ENCODE measurements at regions not wholly inside any gene's neighbourhood (a gene's known extent, or its start where the extent isn't known, plus 50 kb on each side); places are given as distances from the start of the nearest gene placed in this dataset.
"Not testable (repeated sequence)": the region's sequence is repeated elsewhere in the genome, so short reads cannot be mapped to it uniquely, and the experiment has no call there.

- H3K27me3 ChIP-seq (replicated peaks; ENCODE audit: control insufficient read depth, insufficient read depth, low read length, poor library complexity, severe bottlenecking) = no peaks in the 10 kb centered on the region
- H3K36me3 ChIP-seq (ENCODE audit: control insufficient read depth, insufficient read depth, low read length) = no peaks in the 10 kb centered on the region
- H3K9me3 ChIP-seq (ENCODE audit: control insufficient read depth, low read length) = no peaks in the 10 kb centered on the region
- H3K27ac ChIP-seq (ENCODE audit: insufficient read depth, low read length, poor library complexity, severe bottlenecking) = no peak overlapping the region
- no peak overlapping the region for H3K4me3 ChIP-seq (ENCODE audit: insufficient read depth, low read depth, low read length, poor library complexity, severe bottlenecking)
- DNase-seq = no peak
- H3K4me1 ChIP-seq (ENCODE audit: control insufficient read depth, insufficient read depth, low read length, poor library complexity, severe bottlenecking) = no peaks in the 10 kb centered on the region
These were observed 749.4 kb downstream of the SOCS6 start for GRCh38 chr18:71038196-71038595.

- no peaks in the 10 kb centered on the region for H3K9me3 ChIP-seq (ENCODE audit: control insufficient read depth, low read length)
- no peak overlapping the region for H3K4me3 ChIP-seq (ENCODE audit: insufficient read depth, low read depth, low read length, poor library complexity, severe bottlenecking)
- no peaks in the 10 kb centered on the region for H3K27me3 ChIP-seq (replicated peaks; ENCODE audit: control insufficient read depth, insufficient read depth, low read length, poor library complexity, severe bottlenecking)
- no peak for DNase-seq
- no peaks in the 10 kb centered on the region for H3K4me1 ChIP-seq (ENCODE audit: control insufficient read depth, insufficient read depth, low read length, poor library complexity, severe bottlenecking)
- H3K36me3 ChIP-seq (ENCODE audit: control insufficient read depth, insufficient read depth, low read length) = no peaks in the 10 kb centered on the region
- no peak overlapping the region for H3K27ac ChIP-seq (ENCODE audit: insufficient read depth, low read length, poor library complexity, severe bottlenecking)
These were observed 747.9 kb downstream of the SOCS6 start for GRCh38 chr18:71036783-71037182.

- H3K36me3 ChIP-seq (ENCODE audit: control insufficient read depth, insufficient read depth, low read length); H3K27ac ChIP-seq (ENCODE audit: insufficient read depth, low read length, poor library complexity, severe bottlenecking); H3K27me3 ChIP-seq (replicated peaks; ENCODE audit: control insufficient read depth, insufficient read depth, low read length, poor library complexity, severe bottlenecking); H3K9me3 ChIP-seq (ENCODE audit: control insufficient read depth, low read length); DNase-seq; H3K4me3 ChIP-seq (ENCODE audit: insufficient read depth, low read depth, low read length, poor library complexity, severe bottlenecking); H3K4me1 ChIP-seq (ENCODE audit: control insufficient read depth, insufficient read depth, low read length, poor library complexity, severe bottlenecking): not testable (repeated sequence)
These were observed 742.7 kb downstream of the SOCS6 start for GRCh38 chr18:71031296-71032191.

GRCh38 chr18:71030085-71030484 lies 741.2 kb downstream of the SOCS6 start:
- H3K4me1 ChIP-seq (ENCODE audit: control insufficient read depth, insufficient read depth, low read length, poor library complexity, severe bottlenecking); H3K27ac ChIP-seq (ENCODE audit: insufficient read depth, low read length, poor library complexity, severe bottlenecking); H3K36me3 ChIP-seq (ENCODE audit: control insufficient read depth, insufficient read depth, low read length); H3K27me3 ChIP-seq (replicated peaks; ENCODE audit: control insufficient read depth, insufficient read depth, low read length, poor library complexity, severe bottlenecking); H3K9me3 ChIP-seq (ENCODE audit: control insufficient read depth, low read length); DNase-seq; H3K4me3 ChIP-seq (ENCODE audit: insufficient read depth, low read depth, low read length, poor library complexity, severe bottlenecking): not testable (repeated sequence)

- Histone ChIP-seq H3K27me3 (replicated peaks; ENCODE audit: control insufficient read depth, insufficient read depth, low read length, poor library complexity, severe bottlenecking) (no peaks in the 10 kb centered on the region), H3K27ac (ENCODE audit: insufficient read depth, low read length, poor library complexity, severe bottlenecking) (no peak overlapping the region), H3K36me3 (ENCODE audit: control insufficient read depth, insufficient read depth, low read length) (no peaks in the 10 kb centered on the region), H3K4me3 (ENCODE audit: insufficient read depth, low read depth, low read length, poor library complexity, severe bottlenecking) (no peak overlapping the region), H3K9me3 (ENCODE audit: control insufficient read depth, low read length) (no peaks in the 10 kb centered on the region), H3K4me1 (ENCODE audit: control insufficient read depth, insufficient read depth, low read length, poor library complexity, severe bottlenecking) (no peaks in the 10 kb centered on the region)
- DNase-seq = no peak
These were observed 739.5 kb downstream of the SOCS6 start for GRCh38 chr18:71028285-71028762.

GRCh38 chr18:71027531-71027930 lies 738.7 kb downstream of the SOCS6 start:
- Histone ChIP-seq H3K27ac (ENCODE audit: insufficient read depth, low read length, poor library complexity, severe bottlenecking) (no peak overlapping the region), H3K4me3 (ENCODE audit: insufficient read depth, low read depth, low read length, poor library complexity, severe bottlenecking) (no peak overlapping the region), H3K9me3 (ENCODE audit: control insufficient read depth, low read length) (no peaks in the 10 kb centered on the region), H3K27me3 (replicated peaks; ENCODE audit: control insufficient read depth, insufficient read depth, low read length, poor library complexity, severe bottlenecking) (no peaks in the 10 kb centered on the region), H3K36me3 (ENCODE audit: control insufficient read depth, insufficient read depth, low read length) (no peaks in the 10 kb centered on the region), H3K4me1 (ENCODE audit: control insufficient read depth, insufficient read depth, low read length, poor library complexity, severe bottlenecking) (no peaks in the 10 kb centered on the region)
- no peak for DNase-seq

GRCh38 chr18:71025505-71026225 lies 736.8 kb downstream of the SOCS6 start:
- Histone ChIP-seq H3K4me3 (ENCODE audit: insufficient read depth, low read depth, low read length, poor library complexity, severe bottlenecking) (no peak overlapping the region), H3K27me3 (replicated peaks; ENCODE audit: control insufficient read depth, insufficient read depth, low read length, poor library complexity, severe bottlenecking) (no peaks in the 10 kb centered on the region), H3K9me3 (ENCODE audit: control insufficient read depth, low read length) (no peaks in the 10 kb centered on the region), H3K4me1 (ENCODE audit: control insufficient read depth, insufficient read depth, low read length, poor library complexity, severe bottlenecking) (no peaks in the 10 kb centered on the region), H3K27ac (ENCODE audit: insufficient read depth, low read length, poor library complexity, severe bottlenecking) (no peak overlapping the region), H3K36me3 (ENCODE audit: control insufficient read depth, insufficient read depth, low read length) (no peaks in the 10 kb centered on the region)
- DNase-seq = no peak

- Histone ChIP-seq H3K36me3 (ENCODE audit: control insufficient read depth, insufficient read depth, low read length) (no peaks in the 10 kb centered on the region), H3K27ac (ENCODE audit: insufficient read depth, low read length, poor library complexity, severe bottlenecking) (no peak overlapping the region), H3K9me3 (ENCODE audit: control insufficient read depth, low read length) (no peaks in the 10 kb centered on the region), H3K4me1 (ENCODE audit: control insufficient read depth, insufficient read depth, low read length, poor library complexity, severe bottlenecking) (no peaks in the 10 kb centered on the region), H3K4me3 (ENCODE audit: insufficient read depth, low read depth, low read length, poor library complexity, severe bottlenecking) (no peak overlapping the region), H3K27me3 (replicated peaks; ENCODE audit: control insufficient read depth, insufficient read depth, low read length, poor library complexity, severe bottlenecking) (no peaks in the 10 kb centered on the region)
- no peak for DNase-seq
These were observed 733.5 kb downstream of the SOCS6 start for GRCh38 chr18:71022389-71022788.

GRCh38 chr18:71021030-71021362 lies 732.2 kb downstream of the SOCS6 start:
- DNase-seq = no peak
- no peaks in the 10 kb centered on the region for H3K27me3 ChIP-seq (replicated peaks; ENCODE audit: control insufficient read depth, insufficient read depth, low read length, poor library complexity, severe bottlenecking)
- H3K27ac ChIP-seq (ENCODE audit: insufficient read depth, low read length, poor library complexity, severe bottlenecking) = no peak overlapping the region
- no peaks in the 10 kb centered on the region for H3K36me3 ChIP-seq (ENCODE audit: control insufficient read depth, insufficient read depth, low read length)
- H3K4me3 ChIP-seq (ENCODE audit: insufficient read depth, low read depth, low read length, poor library complexity, severe bottlenecking) = no peak overlapping the region
- H3K4me1 ChIP-seq (ENCODE audit: control insufficient read depth, insufficient read depth, low read length, poor library complexity, severe bottlenecking) = no peaks in the 10 kb centered on the region
- H3K9me3 ChIP-seq (ENCODE audit: control insufficient read depth, low read length) = peaks cover 4% of the 10 kb centered on the region

- Histone ChIP-seq H3K9me3 (ENCODE audit: control insufficient read depth, low read length) (peaks cover 4% of the 10 kb centered on the region), H3K4me3 (ENCODE audit: insufficient read depth, low read depth, low read length, poor library complexity, severe bottlenecking) (no peak overlapping the region), H3K27ac (ENCODE audit: insufficient read depth, low read length, poor library complexity, severe bottlenecking) (no peak overlapping the region), H3K36me3 (ENCODE audit: control insufficient read depth, insufficient read depth, low read length) (no peaks in the 10 kb centered on the region), H3K4me1 (ENCODE audit: control insufficient read depth, insufficient read depth, low read length, poor library complexity, severe bottlenecking) (no peaks in the 10 kb centered on the region), H3K27me3 (replicated peaks; ENCODE audit: control insufficient read depth, insufficient read depth, low read length, poor library complexity, severe bottlenecking) (no peaks in the 10 kb centered on the region)
- DNase-seq = no peak
These were observed 731.6 kb downstream of the SOCS6 start for GRCh38 chr18:71020342-71021029.

All from effector memory CD4-positive, alpha-beta T cell (primary cell).